GM21423 (cell line): ENCODE measurements at regions not wholly inside any gene's neighbourhood (a gene's known extent, or its start where the extent isn't known, plus 50 kb on each side); places are given as distances from the start of the nearest gene placed in this dataset.

Experiments used
- ATAC-seq: cut with Tn5 transposase; IDR thresholded peaks from one replicate; pipeline ENCODE4 v1.9.1; 2021; ENCODE audit warnings: mild to moderate bottlenecking, moderate library complexity; ENCODE audit not compliant: unreplicated experiment

DNA sequence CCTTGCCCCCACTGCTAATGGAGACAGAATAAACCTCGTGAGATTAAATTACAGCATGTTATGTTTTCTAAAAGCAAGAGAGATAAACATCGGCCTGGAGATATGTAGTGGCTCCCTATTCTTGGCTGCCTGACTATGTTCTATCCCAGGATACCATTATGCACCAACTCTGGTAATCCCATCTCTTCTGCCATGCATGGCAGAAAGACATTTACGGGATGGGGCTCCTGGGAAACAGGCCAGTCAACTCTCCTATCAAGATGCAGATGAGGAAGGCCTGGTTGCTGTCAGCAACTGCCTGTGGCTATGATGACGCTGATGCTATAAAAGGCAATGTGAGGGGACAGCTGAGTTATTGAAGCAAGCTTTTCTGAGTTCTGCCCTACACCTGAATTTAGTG is 166.2 kb upstream of the VCX3A start:
- no peak for ATAC-seq

DNA sequence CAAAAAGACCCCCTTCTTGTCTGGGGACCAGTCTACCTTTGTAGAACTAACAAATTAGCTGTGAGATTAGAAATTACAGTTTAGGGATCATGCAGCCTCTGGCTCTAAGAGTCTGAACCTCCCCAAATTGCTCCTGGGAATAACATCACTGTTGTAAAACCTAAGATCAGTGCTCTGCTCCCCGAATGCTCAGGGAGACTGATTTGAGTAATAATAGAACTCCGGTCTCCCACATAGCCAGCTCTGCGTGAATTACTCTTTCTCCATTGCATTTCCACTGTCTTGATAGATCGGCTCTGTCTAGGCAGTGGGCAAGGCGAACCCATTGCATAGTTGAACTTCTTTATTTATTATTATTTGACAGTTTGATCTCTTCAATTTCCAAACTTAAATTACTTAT is 160.8 kb upstream of the VCX3A start:
- ATAC-seq: no peak

DNA sequence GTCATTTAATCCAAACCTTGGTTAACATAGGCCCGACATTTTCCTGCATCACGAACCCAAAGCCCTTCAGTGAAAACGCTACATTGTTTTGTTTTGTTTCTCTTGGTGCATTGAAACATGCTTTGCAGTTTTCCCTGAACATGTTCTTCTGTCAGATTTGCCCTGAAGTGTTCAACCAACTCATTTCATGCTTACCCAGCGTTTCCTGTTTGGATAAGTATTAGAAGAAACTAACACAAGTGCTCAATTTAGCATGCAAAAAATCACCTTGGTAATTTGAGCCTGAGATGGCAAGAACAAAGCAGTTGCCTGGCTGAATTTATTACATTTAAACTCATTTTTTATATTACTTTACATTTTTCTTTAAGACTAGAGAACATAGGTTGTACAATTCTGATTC is 160.1 kb upstream of the VCX3A start:
- no peak for ATAC-seq

DNA sequence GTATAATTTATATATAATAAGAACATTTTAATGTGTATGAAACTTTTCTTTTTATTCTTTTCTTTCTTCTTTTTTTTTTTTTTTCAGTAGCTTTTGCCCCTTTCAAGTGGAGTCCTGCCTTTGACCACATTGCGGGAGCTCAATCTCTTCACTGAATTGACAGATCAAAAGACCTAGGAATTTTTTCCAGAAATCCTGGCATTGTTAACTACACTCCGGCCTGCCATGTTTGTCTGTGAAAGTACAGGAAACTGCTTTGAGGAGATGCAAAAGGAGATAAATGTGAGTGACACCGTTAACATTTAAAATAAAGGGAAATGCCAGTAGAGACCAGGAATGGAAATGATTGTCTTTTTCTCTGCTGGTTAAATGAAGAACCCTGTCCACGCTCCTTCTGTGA is 159.3 kb upstream of the VCX3A start:
- no peak for ATAC-seq

DNA sequence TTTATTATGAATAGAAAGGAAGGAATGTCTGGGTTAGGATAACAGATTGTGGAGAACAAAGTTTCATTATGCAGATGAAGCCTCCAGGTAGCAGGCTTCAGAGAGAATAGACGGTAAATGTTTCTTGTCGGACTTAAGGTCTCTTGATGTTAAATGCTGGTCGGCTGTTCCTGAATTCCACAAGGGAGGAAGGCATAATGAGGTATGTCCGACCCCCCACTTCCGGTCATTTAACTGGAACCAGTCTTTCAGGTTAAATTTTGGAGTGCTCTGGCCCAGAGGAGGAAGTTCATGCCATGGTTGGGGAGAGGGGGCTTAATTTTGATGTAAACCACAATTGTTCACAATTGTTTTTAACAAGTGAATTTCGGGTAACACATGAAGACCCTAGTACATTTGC is 158.1 kb upstream of the VCX3A start:
- no peak for ATAC-seq

DNA sequence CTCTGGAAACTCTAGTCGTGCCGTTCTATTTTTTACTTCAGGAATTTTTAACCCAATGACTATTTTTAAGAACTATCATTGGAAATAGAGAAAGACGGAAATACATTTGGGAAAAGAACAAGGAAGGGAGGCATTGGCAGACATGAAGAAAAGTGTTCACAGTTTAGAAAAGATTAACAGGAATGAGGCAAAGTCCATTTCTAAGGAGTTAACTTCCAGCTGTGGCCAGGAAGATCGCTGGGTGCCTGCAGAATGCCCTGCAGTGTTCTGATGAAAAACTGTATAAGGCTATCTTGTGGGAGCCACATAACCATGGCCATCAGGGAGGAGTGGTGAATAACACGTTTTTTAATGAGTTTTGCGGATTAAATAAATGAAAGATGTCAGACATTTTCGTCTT is 150.6 kb upstream of the VCX3A start:
- ATAC-seq: no peak

DNA sequence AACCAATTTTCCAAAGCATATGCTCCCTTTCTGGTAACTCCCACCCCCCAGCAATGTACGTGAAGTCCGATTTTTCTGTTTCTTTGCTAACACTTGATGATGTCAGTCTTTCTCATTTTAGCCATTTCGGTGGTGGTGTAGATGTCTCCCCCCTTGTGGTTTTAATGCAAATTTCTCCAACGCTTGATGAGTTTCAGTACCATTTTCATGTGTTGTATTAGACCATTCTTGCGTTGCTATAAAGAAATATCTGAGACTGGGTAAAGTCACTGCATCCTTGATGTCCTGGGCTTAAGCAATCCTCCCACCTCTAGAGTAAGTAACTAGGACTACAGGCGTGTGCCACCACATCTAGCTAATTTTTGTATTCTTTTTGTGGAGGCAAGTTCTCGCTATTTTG is 148.4 kb upstream of the VCX3A start:
- ATAC-seq: no peak

DNA sequence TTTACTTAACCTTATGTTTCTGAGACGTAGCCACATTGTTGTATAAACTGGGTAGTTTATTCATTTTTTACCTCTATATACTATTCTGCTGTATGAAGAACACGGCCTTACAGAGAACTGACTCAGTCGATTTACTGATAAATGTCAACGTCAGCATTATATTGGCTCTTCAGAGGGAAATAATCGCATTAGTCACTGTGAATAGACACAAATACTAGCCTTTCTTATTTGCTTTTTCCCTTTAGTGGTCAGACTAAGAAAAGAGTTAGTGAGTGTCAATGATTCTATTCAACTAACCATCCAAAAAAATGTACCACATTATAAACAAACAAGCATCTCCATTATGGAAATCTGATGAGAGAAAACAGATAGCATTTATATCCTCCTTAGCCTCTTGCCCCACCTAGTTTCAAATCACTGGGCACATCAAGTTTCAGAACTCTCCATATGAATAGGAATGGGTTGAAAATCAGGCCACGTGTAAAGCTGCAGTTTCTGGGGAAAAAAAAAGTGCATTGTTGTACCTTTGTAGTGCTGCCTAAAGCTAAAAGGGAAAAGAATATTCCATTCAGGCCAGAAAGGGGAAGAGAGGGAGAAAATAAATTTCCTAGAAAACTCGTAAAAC is 146.7 kb upstream of the VCX3A start:
- ATAC-seq: no peak

DNA sequence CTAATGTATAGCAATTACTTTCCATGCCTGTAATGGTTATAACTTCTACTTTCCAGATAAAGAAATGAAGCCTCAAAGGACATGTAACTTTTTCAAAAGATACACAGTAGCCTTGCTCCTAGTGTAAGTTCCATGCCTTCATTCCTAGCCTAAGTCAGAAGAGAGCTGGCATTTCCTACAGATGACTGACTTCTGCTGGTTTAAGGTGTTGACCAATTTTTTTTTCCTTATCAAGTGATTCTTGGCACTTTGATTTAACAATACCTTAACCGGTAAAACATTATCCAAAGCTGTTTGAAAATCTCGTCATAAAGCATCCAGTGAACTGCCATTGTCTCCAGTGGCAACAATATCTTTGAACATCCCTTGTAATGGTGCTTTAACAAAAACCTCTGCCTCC is 145.1 kb upstream of the VCX3A start:
- ATAC-seq: no peak

DNA sequence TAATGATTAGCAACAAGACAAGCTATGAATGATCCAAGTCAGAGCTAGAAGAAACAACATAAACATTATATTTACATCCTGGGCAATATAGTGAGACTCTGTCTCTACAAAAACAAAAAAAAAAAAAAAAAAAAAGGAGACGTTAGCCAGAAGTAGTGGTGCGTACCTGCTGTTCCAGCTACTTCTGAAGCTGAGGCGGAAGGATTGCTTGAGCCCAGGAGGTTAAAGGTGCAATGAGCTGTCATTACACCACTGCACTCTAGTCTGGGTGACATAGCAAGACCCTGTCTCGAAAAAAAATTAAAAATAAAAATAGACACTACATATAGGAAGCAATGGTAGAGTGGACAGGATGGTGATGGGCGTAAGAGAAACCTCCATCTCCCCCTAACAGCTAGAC is 144.6 kb upstream of the VCX3A start:
- ATAC-seq: no peak

DNA sequence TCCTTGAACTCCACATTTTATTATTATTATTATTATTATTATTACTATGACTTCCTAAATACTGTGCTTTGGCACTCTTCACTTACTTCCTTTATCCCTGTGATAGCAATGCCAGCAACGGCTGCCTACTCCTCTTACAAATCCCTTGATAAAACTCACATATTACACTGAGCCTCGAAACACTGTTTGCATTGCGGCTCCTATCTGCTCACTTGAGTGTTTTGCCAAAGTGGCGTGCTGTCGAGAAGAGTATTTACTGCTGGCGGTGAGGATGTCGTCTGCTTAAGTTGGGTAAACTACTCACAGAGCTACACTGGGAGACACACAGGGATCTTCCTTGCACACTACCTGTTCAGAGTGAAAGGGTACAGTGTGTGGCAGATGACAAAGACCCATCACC is 143.4 kb upstream of the VCX3A start:
- ATAC-seq: no peak

DNA sequence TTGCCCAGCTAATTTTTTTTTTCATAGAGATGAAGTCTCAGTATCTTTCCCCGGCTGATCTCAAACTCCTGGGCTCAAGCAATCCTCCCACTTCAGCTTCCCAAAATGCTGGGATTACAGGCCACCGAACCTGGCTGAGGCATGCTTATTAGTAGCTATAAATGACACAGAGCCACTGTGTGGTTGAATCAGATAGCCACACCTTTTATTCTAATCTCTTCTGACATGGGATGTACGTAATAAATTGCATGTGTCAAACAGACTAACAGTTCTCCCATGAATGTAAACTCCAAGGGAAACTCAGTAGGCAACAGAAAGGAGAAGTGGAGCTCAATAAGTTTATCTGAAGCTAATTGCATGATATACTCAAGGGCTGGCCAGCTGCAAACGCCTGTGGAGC is 139.8 kb upstream of the VCX3A start:
- ATAC-seq: no peak

DNA sequence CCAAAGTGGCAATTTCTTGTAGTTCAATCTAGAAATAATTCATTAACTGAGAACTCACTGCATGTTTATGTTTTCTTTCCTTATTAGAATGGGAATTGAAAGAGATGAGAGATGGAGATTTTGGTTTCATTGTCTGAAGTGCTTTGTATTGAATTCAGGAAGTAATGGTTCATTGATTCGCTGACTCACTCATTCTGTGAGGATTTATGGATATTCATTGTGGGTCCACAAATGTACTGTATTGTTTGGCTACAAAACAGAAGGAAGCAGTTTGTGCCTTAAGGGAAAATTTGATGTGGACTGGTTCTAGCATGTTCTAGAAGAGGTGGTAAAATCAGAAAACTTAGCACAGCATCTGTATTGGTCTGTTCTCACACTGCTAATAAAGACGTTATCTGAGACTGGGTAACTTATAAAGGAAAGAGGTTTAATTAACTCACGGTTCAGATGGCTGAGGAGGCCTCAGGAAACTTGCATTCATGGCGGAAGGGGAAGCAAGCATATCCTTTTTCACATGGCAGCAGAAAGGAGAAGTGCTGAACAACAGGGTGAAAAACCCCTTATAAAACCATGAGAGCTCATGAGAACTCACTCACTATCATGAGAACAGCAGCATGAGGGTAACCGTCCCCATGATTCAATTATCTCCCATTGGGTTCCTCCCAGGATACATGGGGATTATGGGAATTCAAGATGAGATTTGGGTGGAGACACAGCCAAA is 132.3 kb upstream of the VCX3A start:
- ATAC-seq: no peak

DNA sequence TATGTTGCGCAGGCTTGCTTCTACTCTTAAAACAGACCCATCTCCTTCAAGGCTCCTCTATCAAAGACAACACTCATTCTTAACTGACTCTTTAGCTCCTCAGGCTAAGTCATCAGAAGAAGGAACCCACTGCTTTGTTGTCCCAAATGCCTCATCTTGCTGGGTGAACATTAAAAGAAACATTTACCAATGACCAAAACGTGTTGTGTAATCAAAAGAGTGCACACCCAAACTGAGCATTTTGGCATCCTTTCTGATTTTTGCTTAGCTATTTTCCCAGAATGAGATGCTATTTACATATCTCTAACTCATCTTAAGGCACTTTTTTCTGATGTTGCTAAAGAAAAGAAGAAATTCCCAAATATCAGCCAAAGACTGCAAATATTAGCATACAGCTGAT is 131.7 kb upstream of the VCX3A start:
- ATAC-seq: no peak

DNA sequence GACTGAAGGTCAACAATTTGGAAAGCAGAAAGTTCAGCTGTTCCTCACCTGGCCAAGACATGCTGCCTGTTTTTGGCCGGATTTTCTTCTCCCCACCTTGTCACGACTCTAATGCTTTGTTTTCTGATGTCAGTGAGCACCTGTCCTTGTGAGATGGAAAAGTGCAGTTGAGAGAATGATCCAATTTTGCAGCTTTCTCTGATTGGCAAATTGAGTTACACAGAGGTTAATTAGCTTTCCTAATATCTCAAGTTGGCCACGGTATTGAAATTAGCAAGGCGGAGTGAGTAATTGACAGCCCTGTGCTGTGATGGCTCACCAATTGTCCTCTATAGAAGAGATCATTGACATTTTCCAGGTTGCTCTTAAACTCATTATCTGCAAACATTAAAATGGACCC is 126.8 kb upstream of the VCX3A start:
- no peak for ATAC-seq

DNA sequence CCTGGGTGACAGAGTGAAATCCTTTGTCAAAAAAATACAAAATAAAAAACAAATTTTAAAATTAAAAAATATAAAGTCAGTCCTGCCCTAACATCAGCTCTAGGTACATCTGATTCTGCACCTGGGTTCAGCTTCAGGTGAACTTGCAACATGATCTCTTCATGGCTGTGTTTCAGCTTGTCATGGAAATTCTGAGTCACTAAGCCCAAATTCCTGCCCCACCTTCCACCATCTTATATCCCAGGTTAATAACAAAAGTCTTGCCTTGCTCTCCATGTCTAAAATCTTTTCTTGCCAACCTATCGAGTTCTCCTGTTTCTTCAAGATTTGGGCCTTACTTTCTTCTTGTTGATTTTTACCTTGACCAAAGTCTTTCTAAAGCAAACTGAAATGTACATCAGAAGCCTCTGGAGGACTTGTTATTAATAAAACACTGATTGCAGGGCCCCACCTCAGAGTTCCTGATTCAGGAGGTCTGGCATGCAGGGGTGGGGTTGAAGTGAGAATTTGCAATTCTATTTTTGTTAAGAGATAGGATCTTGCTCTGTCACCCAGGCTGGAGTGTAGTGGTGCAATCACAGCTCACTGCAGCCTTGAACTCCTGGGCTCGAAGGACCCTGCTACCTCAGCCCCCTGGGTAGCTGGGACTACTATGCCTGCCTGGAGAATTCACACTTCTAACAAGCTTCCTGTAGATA is 125.8 kb upstream of the VCX3A start:
- no peak for ATAC-seq

DNA sequence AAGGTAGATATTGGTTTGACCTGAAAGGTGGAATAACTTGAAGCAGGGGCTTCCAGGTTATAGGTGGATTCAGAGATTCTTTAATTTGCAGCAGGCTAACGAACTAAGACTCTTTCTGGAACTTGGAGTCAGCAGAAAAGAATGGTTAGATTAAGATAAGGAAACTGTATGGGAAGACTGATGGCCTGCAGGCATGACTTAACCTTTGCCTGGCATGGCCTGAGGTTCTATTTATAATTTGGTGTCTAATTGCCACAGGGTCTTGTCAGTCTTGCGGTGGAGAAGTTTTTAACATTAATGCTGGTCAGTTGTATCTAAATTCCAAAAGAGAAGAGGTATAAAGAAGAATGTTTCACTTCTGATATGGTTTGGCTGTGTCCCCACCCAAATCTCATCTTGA is 110.3 kb upstream of the VCX3A start:
- no peak for ATAC-seq

DNA sequence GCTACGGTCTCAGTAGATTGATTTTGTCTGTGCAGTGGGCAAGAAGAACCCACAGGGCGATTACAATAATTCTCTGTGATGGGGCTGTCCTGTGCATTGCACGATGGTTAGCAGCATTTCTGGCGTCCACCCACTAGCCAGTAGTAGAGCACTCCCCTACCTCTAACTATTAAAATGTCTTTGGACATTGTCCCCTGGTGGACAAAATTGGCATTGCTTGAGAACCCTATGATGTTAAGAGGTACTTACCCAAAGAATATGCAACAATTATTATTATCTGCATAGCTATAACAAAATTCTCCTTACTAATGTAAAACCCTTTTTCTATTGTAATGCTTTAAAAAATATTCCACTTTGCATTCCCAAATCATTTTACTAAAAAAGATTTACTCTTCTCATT is 109.5 kb upstream of the VCX3A start:
- no peak for ATAC-seq

DNA sequence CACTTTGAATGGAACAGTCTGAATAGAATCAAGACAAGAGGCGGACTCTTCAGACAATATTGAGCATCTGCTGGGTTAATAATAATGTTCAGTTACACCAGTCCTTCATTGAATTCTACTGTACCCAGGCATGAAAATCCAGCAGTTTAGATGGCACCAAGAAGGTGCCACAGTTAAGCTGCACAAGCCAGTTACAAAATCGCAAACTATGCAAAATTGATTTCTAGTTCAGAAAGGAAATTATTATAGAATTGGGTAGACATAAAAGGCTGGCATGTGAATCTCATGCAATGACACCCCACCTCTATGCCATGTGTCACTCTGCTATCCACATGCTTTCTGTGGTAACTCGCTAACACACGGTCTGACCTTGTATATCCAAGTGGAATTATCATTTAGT is 105.8 kb upstream of the VCX3A start:
- ATAC-seq: no peak

DNA sequence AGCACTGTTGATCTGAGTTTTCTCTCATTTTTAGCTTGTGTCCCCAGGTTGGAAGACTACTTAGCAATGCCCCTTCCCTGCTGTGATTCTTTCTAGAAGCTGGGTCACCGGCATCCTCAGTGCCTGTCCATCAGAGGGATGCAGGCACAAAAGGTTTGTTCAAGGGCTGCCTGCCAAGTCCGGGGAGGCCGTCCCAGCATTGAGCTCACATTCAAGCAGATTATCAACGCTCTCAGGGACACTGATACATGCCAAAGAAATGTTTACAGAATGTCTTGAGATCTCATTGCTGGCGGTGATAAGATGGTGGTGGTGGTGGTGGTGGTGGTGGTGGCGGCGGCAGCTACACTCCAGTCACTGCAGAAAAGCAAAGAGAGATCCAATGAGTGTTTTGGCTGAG is 79.6 kb upstream of the VCX3A start:
- no peak for ATAC-seq

DNA sequence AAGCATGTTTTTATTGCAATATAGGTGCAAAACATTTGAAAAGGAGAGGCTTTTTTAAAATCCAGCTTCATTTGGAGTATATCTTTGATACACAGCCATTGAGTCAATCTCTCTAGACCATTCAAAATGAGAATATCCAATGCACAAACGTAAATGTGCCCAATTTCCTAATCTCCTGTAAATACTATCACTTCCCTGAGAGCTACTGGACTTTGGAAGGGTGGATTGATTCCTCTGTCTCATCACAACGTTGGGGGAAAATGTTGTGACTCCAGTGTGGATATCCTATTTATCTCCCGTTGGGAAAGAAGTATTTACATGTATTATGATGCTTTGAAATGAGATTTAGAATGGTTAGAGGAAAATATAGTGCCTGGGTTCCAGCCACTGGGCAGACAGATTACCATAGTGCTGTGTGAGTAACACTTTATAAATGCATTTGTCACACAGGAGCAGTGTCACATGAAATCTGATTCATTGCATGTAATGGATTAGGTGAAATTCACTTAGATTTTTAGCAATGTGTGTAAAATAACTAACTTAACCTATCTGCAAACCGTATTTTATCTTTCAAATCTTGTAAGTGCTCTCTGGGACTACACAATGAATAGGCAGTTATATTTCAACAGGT is 64.4 kb upstream of the VCX3A start:
- no peak for ATAC-seq
